ENCODE measurements at regions not wholly inside any gene's neighbourhood (a gene's known extent, or its start where the extent isn't known, plus 50 kb on each side); places are given as distances from the start of the nearest gene placed in this dataset.

- ChIA-PET CTCF (no interaction called here), POLR2A (ENCODE audit: unreplicated experiment) (no interaction called here)
- H3K27me3 ChIP-seq (ENCODE audit: low read length) = no peaks in the 10 kb centered on the region
- intact Hi-C loops (cut with micrococcal nuclease) = no loop called here
- H3K79me2 ChIP-seq (ENCODE audit: low read length) = no peaks in the 10 kb centered on the region
- H3F3A ChIP-seq (ENCODE audit: low read length, unreplicated experiment) = no peaks in the 10 kb centered on the region
- ATAC-seq = no peak
- no peaks in the 10 kb centered on the region for H3K9me2 ChIP-seq (replicated peaks; ENCODE audit: low read length)
- no peak overlapping the region for H2AFZ ChIP-seq (ENCODE audit: low read length)
- no peaks in the 10 kb centered on the region for H4K20me1 ChIP-seq (ENCODE audit: low read length)
- no peak for DNase-seq
- H3K4me3 ChIP-seq (ENCODE audit: low read length) = no peak overlapping the region
- peaks cover 13% of the 10 kb centered on the region for H3K4me1 ChIP-seq (ENCODE audit: insufficient read depth, low read length)
- H3K9me3 ChIP-seq (ENCODE audit: low read length) = no peaks in the 10 kb centered on the region
- no peak overlapping the region for H3K9ac ChIP-seq (ENCODE audit: low read length)
- BruUV-seq (replicated peaks) = no TSS peak
- TF ChIP-seq EZH2 (IDR thresholded peaks at IDR 0.05; ENCODE audit: low read length, unreplicated experiment) (no peak), CTCF (conservative IDR thresholded peaks at IDR 0.05; ENCODE audit: low read depth, low read length) (no peak), EZH2phosphoT487 (IDR thresholded peaks at IDR 0.05; ENCODE audit: borderline replicate concordance, low read length) (no peak)
- H3K27ac ChIP-seq (ENCODE audit: low read length) = no peak overlapping the region
- H3K4me2 ChIP-seq (ENCODE audit: low read length) = no peak overlapping the region
- no peaks in the 10 kb centered on the region for H3K36me3 ChIP-seq (ENCODE audit: low read depth, low read length)
These were observed 71.9 kb upstream of the TOP1 start for GRCh38 chr20:40956542-40957264.

GRCh38 chr20:40957265-40957760 is 71.3 kb upstream of the TOP1 start:
- BruUV-seq (replicated peaks) = no TSS peak

More at GRCh38 chr20:40957265-40957760, 71.3 kb upstream of the TOP1 start:
- intact Hi-C loops (cut with micrococcal nuclease) = no loop called here
- CTCF ChIA-PET = no interaction called here
- Histone ChIP-seq H3K9me2 (replicated peaks; ENCODE audit: low read length) (no peaks in the 10 kb centered on the region), H3K36me3 (ENCODE audit: low read depth, low read length) (no peaks in the 10 kb centered on the region), H3K9me3 (ENCODE audit: low read length) (no peaks in the 10 kb centered on the region), H2AFZ (ENCODE audit: low read length) (no peak overlapping the region), H3K4me3 (ENCODE audit: low read length) (no peak overlapping the region), H3K4me1 (ENCODE audit: insufficient read depth, low read length) (peaks cover 17% of the 10 kb centered on the region), H3K9ac (ENCODE audit: low read length) (no peak overlapping the region), H3K4me2 (ENCODE audit: low read length) (no peak overlapping the region), H3K79me2 (ENCODE audit: low read length) (no peaks in the 10 kb centered on the region), H3F3A (ENCODE audit: low read length, unreplicated experiment) (no peaks in the 10 kb centered on the region), H3K27ac (ENCODE audit: low read length) (no peak overlapping the region), H4K20me1 (ENCODE audit: low read length) (no peaks in the 10 kb centered on the region), H3K27me3 (ENCODE audit: low read length) (no peaks in the 10 kb centered on the region)
- DNase-seq (no peak), ATAC-seq (no peak)
- no peak for TF ChIP-seq EZH2phosphoT487 (IDR thresholded peaks at IDR 0.05; ENCODE audit: borderline replicate concordance, low read length)
- no peak for TF ChIP-seq CTCF (conservative IDR thresholded peaks at IDR 0.05; ENCODE audit: low read depth, low read length)
- no peak for TF ChIP-seq EZH2 (IDR thresholded peaks at IDR 0.05; ENCODE audit: low read length, unreplicated experiment)
- POLR2A ChIA-PET (ENCODE audit: unreplicated experiment) = no interaction called here
